GM21619 (cell line): ENCODE measurements at regions not wholly inside any gene's neighbourhood (a gene's known extent, or its start where the extent isn't known, plus 50 kb on each side); places are given as distances from the start of the nearest gene placed in this dataset.

ENCODE experiments used
- ATAC-seq: cut with Tn5 transposase; IDR thresholded peaks from one replicate; pipeline ENCODE4 v1.9.1; 2021; ENCODE audit not compliant: unreplicated experiment

DNA sequence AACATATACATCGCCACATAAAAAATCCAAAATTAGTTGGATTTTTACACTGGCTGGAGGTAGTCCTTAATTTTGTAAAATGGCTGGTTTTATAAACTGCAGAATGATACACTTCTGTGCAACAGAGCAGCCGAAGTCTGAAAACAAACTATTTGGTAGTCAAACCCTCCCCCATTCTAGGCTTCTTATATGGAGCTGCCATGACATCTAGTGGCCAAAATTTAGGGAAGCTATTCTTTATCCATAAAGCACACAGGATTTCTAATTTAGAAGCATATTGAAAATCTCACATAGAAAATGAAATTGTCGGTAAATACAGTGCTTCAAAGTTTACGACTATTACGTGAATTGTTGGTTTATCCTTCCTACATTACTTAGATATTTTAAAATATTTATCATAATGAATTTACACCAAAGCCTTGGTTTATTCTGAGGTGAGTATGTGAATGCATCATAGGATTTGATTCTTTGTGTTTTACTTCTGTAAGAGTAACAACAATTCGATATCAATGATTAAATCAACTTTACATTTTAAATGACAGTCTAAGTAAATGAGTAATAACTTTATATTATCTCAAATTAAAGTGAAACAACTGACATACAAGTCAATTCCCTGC, 113.4 kb upstream of the FAM241A start:
- peak; percentile 82 for ATAC-seq

DNA sequence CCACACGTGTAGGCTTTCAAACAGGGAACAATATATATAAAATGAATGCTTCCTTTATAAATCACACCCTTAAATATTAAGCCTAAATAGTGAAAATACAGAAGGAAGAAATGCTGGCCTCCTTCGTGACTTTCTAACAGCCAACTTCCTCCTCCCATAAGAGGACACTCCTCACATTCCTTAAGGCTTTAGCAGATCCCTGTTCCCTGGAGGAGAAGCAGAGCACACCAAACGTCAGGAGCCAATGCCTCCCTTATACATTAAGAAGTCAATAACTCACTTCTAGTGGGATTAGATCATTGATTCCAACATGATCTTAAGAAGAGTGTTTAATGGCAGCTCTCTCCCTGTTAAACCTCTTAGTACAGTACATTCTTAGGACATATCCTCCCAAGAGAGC, 108.4 kb upstream of the FAM241A start:
- ATAC-seq = no peak

DNA sequence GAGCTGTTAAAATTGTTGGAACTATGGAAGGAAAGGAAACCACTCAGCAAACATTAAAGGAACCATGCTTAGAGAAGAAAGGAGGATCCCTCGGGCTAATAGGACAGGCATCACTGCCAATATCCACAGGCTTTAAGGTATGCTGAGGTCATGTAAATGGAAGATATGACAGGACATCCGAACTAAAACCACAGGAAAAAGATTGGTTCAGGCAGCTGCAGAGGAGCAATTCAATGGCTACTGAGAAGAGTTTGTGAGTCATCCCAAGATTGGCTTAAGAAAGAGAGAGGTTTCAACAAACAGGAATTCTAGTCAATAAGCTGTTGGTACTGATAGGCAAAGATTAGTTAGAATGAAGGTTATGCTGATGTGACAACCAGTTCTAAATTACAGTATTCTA, 106.4 kb upstream of the FAM241A start:
- ATAC-seq = no peak

DNA sequence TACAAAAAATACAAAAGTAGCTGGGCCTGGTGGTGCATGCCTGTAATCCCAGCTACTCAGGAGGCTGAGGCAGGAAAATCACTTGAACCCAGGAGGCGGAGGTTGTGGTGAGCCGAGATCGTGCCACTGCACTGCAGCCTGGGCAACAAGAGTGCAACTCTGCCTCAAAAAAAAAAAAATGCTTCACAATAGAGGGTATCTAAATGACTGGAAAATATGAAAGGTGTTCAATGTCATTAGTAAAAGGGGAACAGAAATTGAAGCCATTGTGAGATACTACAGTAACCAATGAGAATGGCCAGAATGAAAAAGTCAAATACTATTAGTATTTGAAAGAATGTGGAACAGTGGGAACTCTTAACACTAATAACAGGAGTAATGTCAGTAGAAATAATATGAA, 96.1 kb upstream of the FAM241A start:
- ATAC-seq = peak; percentile 84

DNA sequence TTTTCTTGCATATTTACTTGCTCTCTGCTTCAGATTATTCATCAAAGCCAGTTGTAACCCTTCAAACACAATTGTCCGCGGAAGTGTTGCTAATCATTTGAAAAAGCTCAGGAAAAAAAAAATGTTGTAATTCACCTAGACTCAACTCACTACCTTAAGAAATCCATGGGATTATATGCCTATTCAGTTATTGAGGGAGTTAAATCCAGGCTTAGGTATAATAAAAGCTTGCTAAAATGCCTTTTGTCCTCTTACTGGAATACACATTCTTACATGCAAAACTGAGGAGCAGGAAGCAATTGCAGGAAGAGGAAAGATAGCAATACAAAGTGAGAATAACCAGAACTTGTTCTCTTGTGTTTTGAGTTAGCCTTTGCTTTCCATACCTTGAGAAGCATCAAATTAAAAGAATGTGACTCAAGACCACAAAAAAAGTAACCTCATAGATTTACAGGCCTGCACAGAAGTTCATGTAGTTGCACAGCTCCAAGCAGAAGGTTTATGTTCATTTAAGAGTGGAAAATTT, 91.4 kb upstream of the FAM241A start:
- no peak for ATAC-seq

DNA sequence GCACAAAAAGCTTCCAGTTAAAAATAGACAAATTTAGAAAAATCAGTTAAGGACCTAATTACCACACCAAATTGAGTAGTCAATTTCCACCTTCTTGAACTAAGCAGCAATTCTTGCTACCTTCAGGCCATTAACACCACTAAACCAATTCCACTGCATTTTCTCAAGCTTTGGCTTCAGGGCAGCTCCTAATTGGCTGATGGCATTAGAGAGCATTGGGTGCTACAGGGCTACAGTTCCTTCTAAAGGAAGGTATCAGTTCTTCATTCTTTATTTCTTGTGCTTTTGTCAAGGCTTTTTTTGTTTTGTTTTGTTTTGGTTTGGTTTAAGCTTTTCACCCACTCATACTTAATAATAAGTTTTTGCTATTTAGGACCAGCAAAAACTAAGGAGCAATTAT, 90.2 kb upstream of the FAM241A start:
- no peak for ATAC-seq

DNA sequence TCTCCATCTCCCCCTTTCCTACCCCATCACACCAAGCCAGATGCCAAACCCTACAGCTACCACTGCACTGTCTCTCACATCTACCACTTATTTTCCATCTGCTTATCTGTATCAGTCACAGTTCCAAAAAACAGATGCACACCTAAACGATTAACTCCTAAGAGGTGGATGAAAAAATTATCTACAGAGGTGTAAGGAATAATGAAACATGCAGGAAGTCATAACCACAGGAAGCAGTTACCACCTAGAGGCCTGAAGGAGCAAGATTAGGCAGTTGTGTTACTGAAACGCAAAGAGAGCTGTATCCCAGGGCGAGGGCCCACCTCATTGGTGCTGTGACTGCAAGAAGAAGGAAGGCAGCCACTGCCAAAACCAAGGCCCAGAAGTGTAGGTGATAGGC, 87.8 kb upstream of the FAM241A start:
- no peak for ATAC-seq

DNA sequence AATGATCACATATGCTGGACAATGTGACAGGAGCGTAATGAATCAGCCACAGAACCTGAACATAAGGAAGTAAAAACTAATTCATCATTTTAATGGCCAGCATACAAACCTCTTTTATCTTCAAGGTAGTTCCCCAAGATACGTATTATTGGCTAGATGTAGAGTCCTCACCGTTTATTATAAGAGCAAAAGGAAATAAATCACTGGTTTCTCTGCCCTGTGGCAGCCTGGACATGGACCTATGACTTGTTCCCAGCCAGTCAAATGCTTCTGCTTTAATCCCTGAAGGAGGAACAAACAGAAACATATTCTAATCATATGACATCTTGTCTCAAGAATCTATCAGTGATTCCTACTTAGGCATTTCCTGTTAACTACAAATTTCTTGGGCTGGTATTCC, 86.8 kb upstream of the FAM241A start:
- no peak for ATAC-seq

DNA sequence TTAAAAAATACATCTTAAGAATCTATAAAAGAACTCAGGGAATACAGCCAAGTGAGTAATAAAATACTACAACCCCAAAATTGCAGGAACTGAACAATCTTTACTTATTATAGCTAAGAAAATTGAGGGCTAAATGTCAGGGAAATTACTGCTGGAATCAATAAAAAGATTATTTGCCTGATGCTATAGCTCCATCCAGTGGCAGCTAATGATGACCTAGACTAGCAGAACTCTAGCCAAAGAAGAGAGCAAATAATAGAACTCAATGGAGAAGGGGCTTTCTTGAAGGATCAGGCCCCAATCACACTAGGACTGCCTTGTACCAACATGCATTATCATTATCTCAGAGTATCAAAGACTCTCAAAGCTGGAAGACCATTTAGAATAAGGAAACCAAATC, 85.0 kb upstream of the FAM241A start:
- no peak for ATAC-seq

DNA sequence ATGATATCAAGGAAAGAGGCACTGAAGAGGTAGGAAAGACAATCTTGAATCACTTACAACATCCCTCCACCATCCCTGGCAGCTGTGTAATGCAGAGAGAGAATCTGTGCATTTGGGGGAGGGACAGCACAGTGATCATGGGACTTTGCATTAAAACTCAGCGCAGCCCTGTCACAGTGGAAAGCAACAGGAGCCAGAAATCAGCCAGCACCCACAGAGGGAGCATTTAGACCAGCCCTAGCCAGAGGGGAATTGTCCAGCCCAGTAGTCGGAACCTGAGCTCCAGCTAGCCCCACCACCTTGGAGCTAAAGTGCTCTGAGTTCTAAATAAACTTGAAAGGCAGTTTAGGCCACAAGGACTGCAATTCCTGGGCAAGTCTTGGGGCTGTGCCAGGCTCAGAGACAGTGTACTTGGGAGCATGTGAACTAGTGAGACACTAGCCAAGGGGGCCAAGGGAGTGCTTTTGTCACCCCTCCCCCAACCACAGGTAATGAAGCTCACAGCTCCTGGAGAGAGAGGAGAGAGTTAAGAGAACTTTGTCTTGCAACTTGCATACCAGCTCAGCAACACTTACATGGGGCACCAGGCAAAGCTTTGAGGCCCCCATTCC, 83.9 kb upstream of the FAM241A start:
- no peak for ATAC-seq

DNA sequence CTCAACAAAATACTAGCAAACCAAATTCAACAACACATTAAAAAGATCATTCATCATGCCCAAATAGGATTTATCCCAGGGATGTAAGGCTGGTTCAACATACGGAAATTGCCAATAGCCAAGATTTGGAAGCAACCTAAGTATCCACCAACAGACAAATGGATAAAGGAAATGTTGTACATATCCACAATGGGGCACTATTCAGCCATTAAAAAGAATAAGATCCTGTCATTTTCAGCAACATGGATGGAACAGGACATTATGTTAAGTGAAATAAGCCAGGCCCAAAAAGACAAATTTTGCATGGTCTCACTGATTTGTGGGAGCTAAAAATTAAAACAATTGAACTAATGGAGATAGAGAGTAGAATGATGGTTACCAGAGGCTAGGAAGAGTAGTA, 82.0 kb upstream of the FAM241A start:
- ATAC-seq = no peak

DNA sequence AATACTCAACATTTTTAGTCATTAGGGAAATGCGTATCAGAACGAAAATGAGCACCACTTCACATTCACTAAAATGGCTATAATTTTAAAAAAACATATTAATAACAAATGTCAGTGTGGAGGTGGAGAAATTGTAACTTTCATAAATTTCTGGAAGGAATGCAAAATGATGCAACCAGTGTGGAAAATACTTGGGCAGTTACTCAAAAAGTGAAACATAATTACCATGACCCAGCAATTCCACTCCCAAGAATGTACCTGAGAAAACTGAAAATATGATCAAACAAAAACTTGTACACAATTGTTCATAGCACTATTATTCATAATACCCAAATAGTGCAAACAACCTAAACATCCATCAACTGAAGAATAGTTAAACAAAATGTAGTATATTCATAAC, 76.1 kb upstream of the FAM241A start:
- ATAC-seq = no peak

DNA sequence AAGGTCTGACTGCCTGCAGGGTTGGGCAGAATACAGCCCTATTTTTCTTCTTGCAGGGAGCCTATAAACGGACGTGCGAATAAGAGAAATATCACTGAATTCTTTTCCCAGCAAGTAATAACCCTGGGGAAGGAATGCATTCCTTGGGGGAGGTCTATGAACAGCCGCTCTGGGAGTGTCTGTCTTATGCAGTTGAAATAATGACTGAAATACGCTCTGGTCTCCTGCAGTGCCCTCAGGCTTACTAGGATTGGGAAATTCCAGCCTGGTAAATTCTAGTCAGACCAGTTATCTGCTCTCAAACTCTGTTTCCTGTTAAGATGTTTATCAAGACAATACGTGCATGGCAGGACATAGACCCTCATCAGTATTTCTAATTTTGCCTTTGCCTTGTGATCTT, 72.1 kb upstream of the FAM241A start:
- ATAC-seq = no peak

DNA sequence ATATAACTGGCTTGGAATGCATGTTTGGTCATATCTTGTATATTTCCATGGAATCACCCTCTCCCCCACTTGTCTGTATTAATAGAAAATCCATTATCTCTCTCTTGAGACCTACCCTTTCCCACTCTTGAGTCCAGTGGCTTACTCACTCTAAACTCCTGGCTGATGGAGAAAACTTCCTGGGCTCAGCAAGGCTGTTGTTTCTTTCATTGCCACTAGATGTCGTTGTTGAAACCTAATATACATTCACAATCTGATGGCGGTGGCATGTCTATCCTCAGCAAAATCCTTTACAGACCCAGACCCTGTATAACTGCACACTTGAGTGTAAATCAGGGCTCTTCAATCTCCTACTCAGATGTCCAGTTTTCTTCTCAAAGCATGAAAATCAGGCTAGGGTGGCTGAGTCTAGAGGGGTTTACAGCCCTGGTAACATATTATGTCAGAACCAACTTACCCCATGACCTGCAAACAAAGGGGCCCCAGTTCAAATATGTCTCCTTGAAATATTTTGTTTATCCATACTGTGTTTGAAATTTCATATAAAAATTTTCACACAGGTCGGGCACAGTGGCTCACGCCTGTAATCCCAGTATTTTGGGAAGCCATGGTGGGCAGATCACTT, 70.0 kb upstream of the FAM241A start:
- peak; percentile 90 for ATAC-seq

DNA sequence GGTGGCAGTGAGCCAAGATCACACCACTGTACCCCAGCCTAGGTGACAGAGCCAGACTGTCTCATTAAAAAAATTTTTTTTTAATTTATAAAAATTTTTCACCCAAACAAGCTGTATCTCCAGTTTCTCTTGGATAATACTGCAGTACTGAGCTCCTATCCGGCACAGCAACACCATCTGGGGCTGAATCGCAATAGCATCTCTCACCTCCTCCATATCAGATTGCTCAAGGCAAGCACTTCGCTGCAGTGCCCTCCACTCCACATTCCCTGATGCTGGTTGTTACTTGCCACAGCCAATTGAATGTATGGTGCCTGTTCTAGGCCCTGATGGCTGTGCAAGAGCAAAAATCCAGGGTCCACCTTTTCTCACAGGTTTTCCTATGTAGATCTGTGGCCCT, 69.3 kb upstream of the FAM241A start:
- no peak for ATAC-seq

DNA sequence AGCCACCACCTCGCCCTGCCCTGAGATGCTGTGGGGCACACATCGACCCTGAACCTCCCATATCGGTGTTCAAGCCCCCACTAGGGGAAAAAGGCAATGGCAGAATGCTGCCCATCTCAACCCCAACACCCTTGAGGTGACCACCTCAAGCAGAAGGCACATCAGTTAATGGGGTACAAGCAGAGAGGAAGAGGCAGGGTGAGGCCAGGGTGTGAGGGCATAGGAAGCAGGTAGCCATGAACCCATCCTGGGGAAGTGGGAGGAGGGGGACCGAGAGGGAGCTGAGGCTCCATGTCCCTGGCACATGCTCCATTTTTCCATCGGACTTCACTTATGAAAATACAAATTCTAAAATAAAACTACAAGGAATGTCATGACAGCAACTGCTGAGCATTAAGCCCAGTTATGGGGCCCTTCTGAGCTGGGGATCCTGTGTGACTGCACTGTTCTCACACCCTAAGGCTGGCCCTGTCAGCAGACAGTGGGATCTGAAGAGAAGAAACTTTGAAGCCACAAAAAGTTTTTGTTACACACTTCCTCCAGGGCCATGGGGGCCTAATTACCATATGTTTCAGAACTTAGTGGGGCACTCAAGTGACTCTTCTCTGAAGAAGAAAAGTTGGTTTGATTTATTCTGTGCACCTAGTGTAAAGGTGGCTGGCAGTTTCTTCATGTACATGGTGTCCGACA, 68.2 kb upstream of the FAM241A start:
- ATAC-seq = no peak

DNA sequence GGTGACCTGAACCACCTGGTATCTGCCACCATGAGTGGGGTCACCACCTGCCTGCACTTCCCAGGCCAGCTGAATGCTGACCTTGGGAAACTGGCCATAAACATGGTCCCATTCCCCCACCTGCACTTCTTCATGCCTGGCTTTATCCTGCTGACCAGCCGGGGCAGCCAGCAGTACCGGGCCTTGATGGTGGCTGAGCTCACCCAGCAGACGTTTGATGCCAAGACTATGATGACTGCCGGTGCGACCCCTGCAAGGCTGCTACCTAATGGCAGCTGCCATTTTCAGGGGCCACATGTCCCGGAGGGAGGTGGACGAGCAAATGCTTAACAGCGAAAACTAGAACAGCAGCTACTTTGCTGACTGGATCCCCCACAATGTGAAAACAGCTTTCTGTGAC, 67.5 kb upstream of the FAM241A start:
- no peak for ATAC-seq

DNA sequence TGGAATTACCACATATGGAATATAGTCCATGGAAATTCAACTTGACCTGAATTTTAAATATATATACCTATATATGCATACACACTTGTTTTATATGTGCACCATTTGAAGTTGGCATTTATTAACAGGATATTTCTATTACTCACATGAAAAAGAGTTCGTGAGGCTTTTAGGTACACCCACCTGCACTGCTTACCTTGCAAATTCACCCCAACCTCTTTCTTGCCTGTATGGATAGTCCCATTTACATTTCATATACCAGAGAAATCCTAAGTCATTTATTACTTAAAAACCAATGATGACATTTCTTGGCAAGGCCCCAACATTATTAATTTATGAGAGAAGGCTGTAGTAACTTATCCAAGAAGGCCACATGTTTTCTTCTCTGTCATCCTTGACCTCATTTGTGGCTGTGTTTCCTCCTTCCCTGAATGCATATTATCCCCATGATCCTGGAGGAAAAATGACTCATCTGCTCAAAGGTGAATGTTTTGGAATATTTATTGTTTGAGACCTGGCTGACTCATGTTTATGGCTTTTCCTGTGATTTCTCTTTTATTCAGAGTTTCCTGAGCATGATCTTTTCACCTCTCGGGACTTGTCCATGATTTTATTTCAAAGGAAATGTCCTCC, 62.2 kb upstream of the FAM241A start:
- no peak for ATAC-seq

DNA sequence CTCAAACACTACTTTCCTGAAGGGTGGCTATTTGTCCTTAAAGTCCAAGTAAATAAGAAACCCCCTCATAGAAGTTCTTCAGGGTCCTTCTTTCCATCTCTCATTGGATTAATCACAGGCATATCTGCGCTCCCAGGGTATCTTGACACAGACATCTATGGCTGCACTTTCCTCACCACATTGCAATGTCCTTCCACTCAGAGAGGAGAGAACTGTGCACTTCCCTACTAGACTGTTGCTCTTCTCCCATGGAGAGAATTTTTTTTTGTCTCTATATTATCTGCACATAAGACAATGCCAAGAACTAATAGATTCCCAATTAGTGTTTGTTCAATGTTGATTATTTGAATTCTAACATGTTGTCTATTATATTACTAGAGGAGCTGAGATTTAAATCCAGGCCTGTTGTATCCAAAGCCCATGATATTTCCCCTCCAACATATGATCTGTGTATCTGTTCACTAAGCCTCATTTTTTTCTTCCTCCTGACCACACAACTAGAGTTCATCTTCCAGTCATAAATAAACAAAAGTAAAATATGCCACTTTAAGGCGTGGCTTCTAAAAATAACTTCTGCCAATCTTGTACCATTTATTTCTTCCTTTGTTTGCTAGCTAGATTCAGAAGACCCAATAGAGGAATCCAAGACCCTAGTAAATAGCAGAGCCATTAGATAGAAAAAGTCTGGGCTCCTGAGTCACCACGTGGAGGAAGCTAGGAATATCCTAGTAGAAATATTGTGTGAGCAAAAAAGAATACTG, 61.5 kb upstream of the FAM241A start:
- ATAC-seq = no peak

DNA sequence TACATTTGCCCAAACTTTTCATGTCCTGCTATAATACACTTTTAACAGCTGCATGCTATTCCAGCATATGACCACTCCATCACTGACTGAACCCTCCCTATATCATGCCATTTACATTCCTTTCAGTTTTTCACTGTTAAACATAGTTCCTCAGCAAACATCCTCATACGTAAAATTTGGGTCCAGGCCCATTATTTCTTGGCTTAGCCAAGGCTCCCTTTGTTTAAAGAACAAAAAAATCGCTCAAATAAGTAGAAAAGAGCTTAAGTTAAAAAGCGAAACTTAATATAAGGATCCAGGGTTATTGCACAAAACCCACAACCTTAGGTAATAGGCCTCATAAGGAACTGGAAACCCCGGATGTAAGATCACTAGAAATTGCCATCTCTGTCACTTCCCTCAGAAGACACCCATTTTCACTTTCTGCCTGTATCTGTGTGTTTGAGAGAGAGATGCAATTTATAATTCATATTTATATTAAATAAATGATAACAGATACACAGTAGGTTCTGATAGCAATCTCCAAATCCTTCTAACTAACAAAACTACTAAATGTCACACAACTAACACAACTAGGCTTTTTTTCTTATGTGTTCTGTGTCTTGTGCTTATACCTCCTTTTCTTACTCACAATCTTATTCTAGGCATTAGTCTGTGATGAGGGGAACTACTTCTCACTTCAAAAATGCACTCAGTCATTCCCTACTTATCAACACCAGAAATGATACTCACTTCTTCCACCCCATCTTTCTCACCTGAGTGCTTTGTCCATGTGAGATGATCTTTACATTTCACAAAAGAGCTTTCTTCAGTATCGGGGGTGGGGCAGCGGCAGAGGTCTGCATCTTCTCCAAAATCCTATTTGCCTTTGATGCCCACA, 59.9 kb upstream of the FAM241A start:
- ATAC-seq = peak; percentile 61
